Psoas muscle (tissue), 7 donors: ENCODE measurements at regions not wholly inside any gene's neighbourhood (a gene's known extent, or its start where the extent isn't known, plus 50 kb on each side); places are given as distances from the start of the nearest gene placed in this dataset.

Experiments used
- ATAC-seq, 4 donors: fragments of 200-7000 bp; cut with Tn5 transposase; one replicate each; pipeline ENCODE4 v1.9.1; 2020; ENCODE audit warnings: moderate library complexity in 3 of 4, mild to moderate bottlenecking in 2 of 4
- DNase-seq, 2 donors: peaks; one replicate each; pipeline ENCODE4 v3.0.0-alpha.2; 2020
- H3K27ac ChIP-seq: fragments of 200-600 bp; one replicate; pipeline ENCODE4 v1.8.0; 2022
- H3K27me3 ChIP-seq, 3 donors: fragments of 200-600 bp in 1 of 3; one replicate each; pipeline versions ENCODE4 v1.6.1 to v1.8.0; 2013 to 2022; ENCODE audit warnings: low read length in 2 of 3, mild to moderate bottlenecking in 2 of 3, moderate library complexity in 1 of 3; ENCODE audit not compliant: insufficient read depth in 3 of 3
- H3K36me3 ChIP-seq, 2 donors: fragments of 200-600 bp in 1 of 2; one replicate each; pipeline versions ENCODE4 v1.6.1 to v1.8.0; 2013 to 2022; ENCODE audit warnings: low read depth in 1 of 2, mild to moderate bottlenecking in 1 of 2, moderate library complexity in 1 of 2; ENCODE audit not compliant: insufficient read depth in 1 of 2
- H3K4me1 ChIP-seq: fragments of 200-600 bp; one replicate; pipeline ENCODE4 v1.8.0; 2022
- H3K4me3 ChIP-seq: fragments of 200-600 bp; one replicate; pipeline ENCODE4 v1.8.0; 2022; ENCODE audit warnings: mild to moderate bottlenecking
- H3K9me3 ChIP-seq: fragments of 200-600 bp; one replicate; pipeline ENCODE4 v1.8.0; 2022
- CTCF ChIP-seq: fragments of 200-600 bp; IDR thresholded peaks from one replicate; pipeline ENCODE4 v1.8.0; 2022; ENCODE audit warnings: antibody characterized with exemption
- WGBS, 3 donors: extraction: QIAGEN DNeasy Blood & Tissue Kit; methylation state at CpG; one replicate each; pipeline versions ENCODE4 v1.1.6 to v1.1.7; 2013; 5-methylcytosine and 5-hydroxymethylcytosine counted together
- intact Hi-C, 2 donors: fragments of 100-400 bp; cut with DNase I; formaldehyde crosslinking; loops; one replicate each; pipeline versions ENCODE4 v1.11.0 to v1.14.2; 2022
- donor health status: healthy with polysubstance abuse.
- donor health status: DM: no; HTN: no; CAD: no; lungs with moderate emphysema.
- donor health status: Bipolar disorder and iron deficiency.
- donor health status: healthy.
- donor health status: DM: yes; HTN: yes; CAD: no.
- donor health status: DM: no; HTN: no; CAD: no.
- donor health status: DM: yes; HTN: yes; CAD: no.

- ATAC-seq (no peak), DNase-seq (no peak)
- Histone ChIP-seq H3K27ac (no peak overlapping the region), H3K27me3 (peaks cover 0 to 9% (median 0%) of the 10 kb centered on the region in 3 donors), H3K9me3 (peaks cover 3% of the 10 kb centered on the region), H3K36me3 (no peaks in the 10 kb centered on the region), H3K4me1 (no peaks in the 10 kb centered on the region), H3K4me3 (no peak overlapping the region)
- WGBS, 3 donors, result 70 to 95% (median 79%) methylated on average over 2 of the region's 2 CpGs
- intact Hi-C loops, result no loop called here
- no peak for TF ChIP-seq CTCF
These were observed 860.0 kb upstream of the POU3F4 start for GRCh38 chrX:82648062-82648461.

GRCh38 chrX:82649645-82650044 lies 858.4 kb upstream of the POU3F4 start:
- 64 to 86% (median 75%) methylated on average over 5 of the region's 5 CpGs for WGBS, 3 donors
- no peaks in the 10 kb centered on the region for H3K36me3 ChIP-seq
- H3K4me1 ChIP-seq, result no peaks in the 10 kb centered on the region
- ATAC-seq, result no peak
- H3K4me3 ChIP-seq, result no peak overlapping the region
- intact Hi-C loops, result no loop called here
- H3K27ac ChIP-seq, result no peak overlapping the region
- no peak for TF ChIP-seq CTCF
- peaks cover 3% of the 10 kb centered on the region for H3K9me3 ChIP-seq
- H3K27me3 ChIP-seq, result peaks cover 0 to 9% (median 0%) of the 10 kb centered on the region in 3 donors
- no peak for DNase-seq

GRCh38 chrX:82658492-82658891 lies 849.6 kb upstream of the POU3F4 start:
- no peaks in the 10 kb centered on the region for H3K36me3 ChIP-seq
- H3K9me3 ChIP-seq, result no peaks in the 10 kb centered on the region
- DNase-seq (no peak), ATAC-seq (no peak)
- WGBS, 3 donors, result 32 to 49% (median 47%) methylated on average over 3 of the region's 3 CpGs
- no peak overlapping the region for H3K4me3 ChIP-seq
- intact Hi-C loops, result no loop called here
- no peaks in the 10 kb centered on the region for H3K27me3 ChIP-seq
- no peaks in the 10 kb centered on the region for H3K4me1 ChIP-seq
- no peak for TF ChIP-seq CTCF
- H3K27ac ChIP-seq, result no peak overlapping the region

GRCh38 chrX:82666355-82666754 lies 841.7 kb upstream of the POU3F4 start:
- Histone ChIP-seq H3K4me3 (no peak overlapping the region), H3K27me3 (no peaks in the 10 kb centered on the region), H3K9me3 (no peaks in the 10 kb centered on the region), H3K36me3 (no peaks in the 10 kb centered on the region), H3K4me1 (no peaks in the 10 kb centered on the region), H3K27ac (no peak overlapping the region)
- 39 to 55% (median 47%) methylated on average over 3 of the region's 3 CpGs for WGBS, 3 donors
- intact Hi-C loops, result no loop called here
- ATAC-seq (no peak), DNase-seq (no peak)
- TF ChIP-seq CTCF, result no peak

GRCh38 chrX:82675104-82675503 lies 833.0 kb upstream of the POU3F4 start:
- peaks cover 0 to 5% (median 0%) of the 10 kb centered on the region in 3 donors for H3K27me3 ChIP-seq
- DNase-seq (no peak), ATAC-seq (no peak)
- no peaks in the 10 kb centered on the region for H3K4me1 ChIP-seq
- H3K9me3 ChIP-seq, result no peaks in the 10 kb centered on the region
- no peak overlapping the region for H3K4me3 ChIP-seq
- intact Hi-C loops, result no loop called here
- no peak overlapping the region for H3K27ac ChIP-seq
- TF ChIP-seq CTCF, result no peak
- H3K36me3 ChIP-seq, result no peaks in the 10 kb centered on the region
